GM23338 (cell line): ENCODE measurements at regions not wholly inside any gene's neighbourhood (a gene's known extent, or its start where the extent isn't known, plus 50 kb on each side); places are given as distances from the start of the nearest gene placed in this dataset.

Source experiments
- CREB1 ChIP-seq: fragments of 250-450 bp; sonication (Bioruptor Pico); IDR thresholded peaks from 2 replicates; pipeline ENCODE4 v1.5.0; 2020; ENCODE audit warnings: low read depth, mild to moderate bottlenecking, moderate library complexity
- EZH2phosphoT487 ChIP-seq: fragments of 200-600 bp; sonication (generic); IDR thresholded peaks from one replicate; pipeline ENCODE4 v1.8.1; 2018; ENCODE audit warnings: antibody characterized with exemption; ENCODE audit not compliant: unreplicated experiment
- POLR2AphosphoS5 ChIP-seq: IDR thresholded peaks from 2 replicates; pipeline ENCODE4 v1.6.1; 2016; ENCODE audit warnings: antibody characterized with exemption, low read depth
- REST ChIP-seq: IDR thresholded peaks from one replicate; pipeline ENCODE4 v1.6.1; 2018; ENCODE audit warnings: antibody characterized with exemption; ENCODE audit not compliant: unreplicated experiment
- TF ChIP-seq, protein P1 (sequence below), 2 experiments: fragments of 200-600 bp in 1 of 2; sonication (generic) in 1 of 2; conservative IDR thresholded peaks; 2 replicates each; pipeline versions ENCODE4 v1.5.1 to v1.6.1; 2016 to 2017; ENCODE audit warnings: antibody characterized with exemption in 2 of 2, low read depth in 2 of 2, mild to moderate bottlenecking in 2 of 2, moderate library complexity in 1 of 2

GRCh38 chr10:88088441-88089340, 225.3 kb downstream of the PTEN start:
- TF ChIP-seq, protein P1, sequence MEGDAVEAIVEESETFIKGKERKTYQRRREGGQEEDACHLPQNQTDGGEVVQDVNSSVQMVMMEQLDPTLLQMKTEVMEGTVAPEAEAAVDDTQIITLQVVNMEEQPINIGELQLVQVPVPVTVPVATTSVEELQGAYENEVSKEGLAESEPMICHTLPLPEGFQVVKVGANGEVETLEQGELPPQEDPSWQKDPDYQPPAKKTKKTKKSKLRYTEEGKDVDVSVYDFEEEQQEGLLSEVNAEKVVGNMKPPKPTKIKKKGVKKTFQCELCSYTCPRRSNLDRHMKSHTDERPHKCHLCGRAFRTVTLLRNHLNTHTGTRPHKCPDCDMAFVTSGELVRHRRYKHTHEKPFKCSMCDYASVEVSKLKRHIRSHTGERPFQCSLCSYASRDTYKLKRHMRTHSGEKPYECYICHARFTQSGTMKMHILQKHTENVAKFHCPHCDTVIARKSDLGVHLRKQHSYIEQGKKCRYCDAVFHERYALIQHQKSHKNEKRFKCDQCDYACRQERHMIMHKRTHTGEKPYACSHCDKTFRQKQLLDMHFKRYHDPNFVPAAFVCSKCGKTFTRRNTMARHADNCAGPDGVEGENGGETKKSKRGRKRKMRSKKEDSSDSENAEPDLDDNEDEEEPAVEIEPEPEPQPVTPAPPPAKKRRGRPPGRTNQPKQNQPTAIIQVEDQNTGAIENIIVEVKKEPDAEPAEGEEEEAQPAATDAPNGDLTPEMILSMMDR (conservative IDR thresholded peaks at IDR 0.05; ENCODE audit: low read depth in 2 of 2), result no peak
- no peak for TF ChIP-seq POLR2AphosphoS5
- no peak for TF ChIP-seq REST
- TF ChIP-seq CREB1 (CRISPR knock-in tag), result no peak
- no peak for TF ChIP-seq EZH2phosphoT487
